ENCODE measurements at regions not wholly inside any gene's neighbourhood (a gene's known extent, or its start where the extent isn't known, plus 50 kb on each side); places are given as distances from the start of the nearest gene placed in this dataset.

DNA sequence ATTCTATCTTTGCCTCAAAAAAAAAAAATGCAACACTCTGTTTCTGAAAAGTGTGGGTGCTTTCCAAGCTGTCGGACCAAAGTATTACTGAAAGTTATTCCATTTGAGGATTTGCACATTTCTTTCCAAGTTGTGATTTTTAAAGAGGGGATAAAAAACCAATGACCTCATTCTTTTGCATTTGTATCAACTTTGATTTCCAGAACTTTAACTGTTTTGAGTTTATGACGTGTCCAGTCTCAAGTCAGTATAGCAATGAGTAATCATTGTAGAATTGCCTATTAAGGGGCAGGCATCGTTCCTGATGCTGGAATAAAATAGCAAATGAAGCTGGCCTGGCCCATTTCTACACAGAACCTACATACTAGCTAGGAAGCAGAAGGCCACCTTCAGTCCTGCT is 229.6 kb upstream of the RBFOX1 start:
- no peak for DNase-seq (ENCODE audit: low read depth in 2 of 3, low spot score in 2 of 3)

DNA sequence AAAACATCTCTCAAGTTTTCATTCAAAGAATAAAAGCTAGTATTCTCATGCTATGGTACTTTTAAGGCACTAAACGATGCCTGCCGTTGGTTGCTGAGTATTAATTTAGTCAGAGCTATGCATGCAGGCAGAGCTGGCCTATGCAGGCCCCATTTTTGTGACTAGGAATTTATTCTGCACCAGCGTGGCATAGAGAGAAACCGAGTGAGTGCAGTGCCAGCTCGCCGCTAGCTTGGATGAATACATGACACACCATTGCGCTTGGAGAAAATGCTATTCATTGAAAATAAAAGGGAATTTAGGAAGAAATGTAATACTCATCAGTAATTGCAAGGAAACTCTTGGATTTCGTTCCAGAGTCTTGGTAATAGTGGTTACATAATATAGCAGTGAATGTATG is 231.6 kb upstream of the RBFOX1 start:
- no peak for DNase-seq (ENCODE audit: low read depth in 2 of 3, low spot score in 2 of 3)

DNA sequence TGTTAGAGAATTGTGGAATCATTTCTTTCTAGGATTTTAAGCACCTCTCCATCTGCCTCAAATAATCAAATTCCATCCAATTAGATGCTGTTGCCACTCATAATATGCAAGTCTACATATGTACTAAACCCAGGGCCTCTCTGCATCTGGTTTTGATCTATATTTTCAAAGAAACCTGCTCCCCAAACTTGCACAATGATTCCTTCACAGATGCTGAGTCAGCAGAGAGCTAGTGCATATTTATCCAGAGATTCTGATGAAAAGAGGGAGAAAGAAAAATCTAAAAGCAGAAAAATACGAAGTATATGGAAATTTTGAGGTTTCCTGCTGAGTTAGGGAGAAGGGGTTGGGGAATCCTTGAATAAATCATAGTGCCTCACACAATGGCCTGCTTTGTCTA is 235.1 kb upstream of the RBFOX1 start:
- DNase-seq (ENCODE audit: low read depth in 2 of 3, low spot score in 2 of 3) = no peak

DNA sequence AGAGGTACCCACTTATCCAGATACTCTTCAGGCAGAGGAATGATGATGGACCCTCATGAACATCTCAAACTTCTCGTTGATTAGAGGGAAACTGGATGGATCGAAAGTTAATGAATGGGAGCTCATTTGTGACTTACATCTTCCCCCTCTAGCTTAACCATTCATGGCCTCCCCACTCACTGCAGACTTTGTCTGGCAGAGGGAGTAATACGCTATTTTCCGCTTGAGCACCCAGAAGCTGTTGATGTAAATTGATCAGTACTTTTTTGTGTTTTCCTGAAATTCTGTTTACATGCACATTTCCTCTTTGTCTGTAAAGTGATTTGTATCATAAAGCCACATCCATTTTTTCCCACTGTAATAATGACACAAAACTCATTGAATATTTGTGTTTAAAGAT is 239.1 kb upstream of the RBFOX1 start:
- no peak for DNase-seq (ENCODE audit: low read depth in 2 of 3, low spot score in 2 of 3)

DNA sequence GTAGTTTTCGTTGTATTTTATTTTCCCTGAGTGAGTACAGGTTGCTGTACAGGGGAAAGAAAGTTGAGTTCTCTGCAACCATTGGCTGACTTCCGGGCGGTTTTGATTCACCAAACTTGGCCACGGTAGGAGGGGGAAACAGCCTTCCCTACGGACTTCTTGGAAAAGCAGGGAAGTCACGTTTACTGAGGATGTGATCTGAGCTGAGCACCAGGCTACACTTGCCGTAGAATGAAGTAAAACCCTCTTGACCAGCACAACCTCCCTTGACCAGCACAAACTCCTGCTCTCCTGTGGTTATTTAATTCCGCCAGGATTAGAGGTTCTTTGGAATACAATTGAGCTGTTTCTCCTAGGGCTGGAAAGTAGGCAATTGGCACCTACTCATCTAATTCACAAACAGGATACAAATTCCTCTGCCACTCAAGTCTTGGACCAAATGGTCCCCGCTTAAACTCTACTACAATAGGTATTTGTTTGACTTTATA is 242.0 kb upstream of the RBFOX1 start:
- no peak for DNase-seq (ENCODE audit: low read depth in 2 of 3, low spot score in 2 of 3)

DNA sequence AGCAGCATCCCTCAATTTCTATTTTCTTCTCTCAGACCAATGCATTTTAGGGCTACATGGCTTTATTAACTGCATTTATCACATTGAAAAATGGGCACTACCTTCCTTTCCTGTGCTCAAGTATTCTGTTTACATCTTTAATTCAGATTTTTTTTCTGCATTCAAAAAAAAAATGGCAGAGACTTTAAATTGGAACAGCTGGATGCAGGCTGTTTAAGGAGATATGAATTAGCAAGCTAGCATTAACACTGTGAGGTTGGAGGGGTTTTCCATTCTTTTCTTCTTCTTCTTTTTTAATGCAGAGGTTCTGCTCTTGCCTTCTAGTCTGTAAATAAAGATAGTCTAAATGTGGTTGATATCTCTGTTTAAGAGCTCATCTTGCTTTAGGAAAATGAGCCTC is 242.9 kb upstream of the RBFOX1 start:
- DNase-seq (ENCODE audit: low read depth in 2 of 3, low spot score in 2 of 3) = no peak

DNA sequence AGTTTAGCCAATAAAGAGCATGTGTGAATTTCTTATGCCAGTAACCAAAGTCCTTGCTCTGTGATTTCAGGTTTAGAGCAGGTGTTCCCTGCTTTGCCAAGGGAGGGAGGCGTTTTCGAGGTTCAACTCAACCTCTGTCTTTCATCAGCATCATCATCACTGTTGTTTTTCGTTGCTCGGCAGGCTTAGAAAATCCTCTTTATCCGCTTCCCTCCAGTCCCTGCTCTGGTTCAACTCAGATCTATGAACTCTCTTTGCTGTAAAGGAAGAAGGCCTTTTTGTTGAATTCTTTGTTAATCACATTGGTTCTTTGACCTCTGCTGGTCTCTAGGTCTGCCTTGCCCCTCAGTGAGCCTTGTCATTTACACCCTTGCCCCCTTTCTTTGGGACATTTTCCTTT is 243.9 kb upstream of the RBFOX1 start:
- no peak for DNase-seq (ENCODE audit: low read depth in 2 of 3, low spot score in 2 of 3)

DNA sequence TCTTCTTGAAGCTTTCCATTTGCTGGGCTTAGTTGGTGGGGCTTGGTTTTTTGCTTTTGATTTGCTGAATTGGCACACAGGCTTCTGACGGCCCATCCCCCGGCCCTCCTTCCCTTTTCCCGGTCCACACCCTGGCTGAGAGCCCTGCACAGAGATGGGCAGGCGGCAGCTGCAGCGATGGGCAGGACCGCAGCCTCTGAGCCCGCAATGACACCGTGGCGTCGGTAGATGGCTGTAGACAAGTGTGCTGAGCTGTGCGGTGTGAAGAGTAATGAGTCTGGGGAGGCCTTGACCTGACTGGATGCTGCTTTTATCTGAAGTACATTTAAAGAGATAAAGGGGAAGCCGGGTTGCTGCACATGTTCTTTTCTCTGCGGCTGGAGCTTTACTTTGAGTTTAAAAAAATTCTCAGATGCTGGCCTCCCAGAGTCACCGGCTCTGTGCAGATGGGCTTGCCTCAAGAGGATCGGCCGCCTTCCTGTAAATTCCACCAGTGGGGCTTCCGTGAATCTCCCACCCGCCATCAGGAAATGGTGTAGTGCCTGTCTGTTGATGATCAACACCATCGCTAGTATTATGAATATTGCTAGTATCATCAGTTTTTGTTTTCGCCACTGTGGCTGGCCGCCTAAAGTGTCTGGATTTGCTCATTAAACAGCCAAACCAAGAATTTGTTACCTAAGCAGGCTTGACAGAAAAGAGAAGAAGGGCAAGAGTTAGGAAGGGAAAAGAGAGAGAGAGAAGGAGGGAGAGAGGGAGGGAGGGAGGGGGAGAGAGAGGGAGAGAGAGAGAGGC is 245.6 kb upstream of the RBFOX1 start:
- DNase-seq (ENCODE audit: low read depth in 2 of 3, low spot score in 2 of 3) = no peak

DNA sequence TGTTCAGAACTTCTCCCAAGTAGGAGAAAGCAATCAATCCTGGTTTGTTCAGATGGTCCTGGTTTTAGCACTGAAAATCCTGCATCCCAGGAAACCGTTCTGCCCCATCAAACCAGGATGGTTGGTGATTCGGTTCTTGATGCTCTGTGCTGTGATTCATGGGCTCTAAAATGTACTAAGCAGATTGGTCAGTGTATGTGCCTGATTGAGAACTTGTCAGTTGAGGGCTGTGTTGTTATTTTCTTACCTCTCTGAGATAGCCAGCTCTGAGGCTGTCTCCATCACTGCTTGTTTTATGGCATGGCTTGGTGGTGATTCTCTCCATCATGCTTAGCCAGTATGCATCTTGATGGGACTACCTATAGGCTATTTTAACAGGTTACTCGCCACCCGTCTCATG is 246.9 kb upstream of the RBFOX1 start:
- no peak for DNase-seq (ENCODE audit: low read depth in 2 of 3, low spot score in 2 of 3)

DNA sequence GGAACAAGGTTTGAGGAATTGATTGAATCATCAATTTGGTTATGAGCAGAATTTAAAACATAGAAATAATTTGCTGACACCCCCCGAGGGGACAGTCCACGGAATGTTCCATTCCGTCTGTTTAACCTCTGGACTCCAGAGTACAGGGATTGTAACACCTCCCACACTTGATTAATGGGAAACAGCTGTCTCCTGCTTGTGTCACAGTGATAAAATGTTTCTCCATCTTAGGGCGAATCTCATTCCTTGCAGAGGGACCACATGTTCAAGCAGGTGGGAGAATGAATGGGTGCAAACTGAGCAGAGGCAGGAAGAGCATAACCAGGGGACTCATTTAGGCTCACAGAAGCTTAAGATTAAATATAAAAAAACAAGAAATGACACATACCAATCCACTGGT is 249.5 kb upstream of the RBFOX1 start:
- no peak for DNase-seq (ENCODE audit: low read depth in 2 of 3, low spot score in 2 of 3)

DNA sequence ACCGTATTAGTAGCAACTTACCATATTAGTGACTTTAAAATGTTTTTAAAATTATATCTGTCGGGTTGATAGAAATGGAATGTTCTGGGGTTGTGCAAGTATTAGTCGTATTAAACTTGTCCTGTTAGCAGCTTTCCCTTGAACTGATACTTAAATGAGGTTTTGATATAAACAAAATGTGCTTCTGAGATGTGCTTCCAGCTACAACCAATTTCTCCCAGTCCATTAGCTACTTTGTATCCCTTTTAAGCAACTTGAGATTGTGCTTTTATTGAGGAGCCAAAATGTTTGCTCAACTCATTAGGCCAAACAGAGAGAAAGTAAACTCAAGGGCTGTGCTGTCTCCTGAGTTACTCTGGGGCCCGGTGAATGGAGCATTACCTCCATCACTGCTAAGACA is 255.0 kb upstream of the RBFOX1 start:
- no peak for DNase-seq (ENCODE audit: low read depth in 2 of 3, low spot score in 2 of 3)

DNA sequence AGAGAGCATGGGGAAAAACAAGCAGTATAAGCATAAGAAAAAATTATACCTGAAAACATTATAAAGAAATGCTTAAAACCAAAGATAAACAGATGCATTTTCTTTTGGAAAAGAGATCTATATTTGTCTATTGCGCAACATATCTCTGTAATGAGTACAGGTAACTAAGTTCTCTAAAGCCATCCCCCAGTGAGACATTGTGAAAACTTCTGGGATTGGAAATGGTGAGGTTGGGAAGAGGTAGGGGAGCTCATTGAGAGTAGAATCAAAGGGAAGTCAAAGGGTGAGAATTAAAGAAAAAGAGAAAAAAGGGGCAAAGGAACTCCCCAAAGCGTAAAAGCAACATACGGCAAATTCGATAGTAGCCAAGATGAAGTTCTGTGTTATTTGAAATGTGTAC is 257.9 kb upstream of the RBFOX1 start:
- DNase-seq (ENCODE audit: low read depth in 2 of 3, low spot score in 2 of 3) = no peak

DNA sequence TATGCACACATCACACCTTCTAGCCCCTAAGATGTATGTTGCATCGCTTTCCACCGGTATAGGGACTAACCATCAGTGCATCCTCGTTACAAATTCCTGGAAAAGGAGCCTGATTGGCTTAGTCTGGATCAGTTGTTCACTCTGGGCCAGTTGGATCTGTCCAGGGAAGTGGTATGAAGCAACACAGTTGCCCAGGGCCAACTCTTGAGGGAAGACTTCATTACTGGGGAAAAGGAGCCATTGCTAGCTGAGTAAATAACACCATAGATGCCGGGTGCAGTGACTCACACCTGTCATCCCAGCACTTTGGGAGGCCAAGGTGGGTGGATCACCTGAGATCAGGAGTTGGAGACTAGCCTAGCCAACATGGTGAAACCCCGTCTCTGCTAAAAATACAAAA is 275.2 kb upstream of the RBFOX1 start:
- DNase-seq (ENCODE audit: low read depth in 2 of 3, low spot score in 2 of 3) = no peak

DNA sequence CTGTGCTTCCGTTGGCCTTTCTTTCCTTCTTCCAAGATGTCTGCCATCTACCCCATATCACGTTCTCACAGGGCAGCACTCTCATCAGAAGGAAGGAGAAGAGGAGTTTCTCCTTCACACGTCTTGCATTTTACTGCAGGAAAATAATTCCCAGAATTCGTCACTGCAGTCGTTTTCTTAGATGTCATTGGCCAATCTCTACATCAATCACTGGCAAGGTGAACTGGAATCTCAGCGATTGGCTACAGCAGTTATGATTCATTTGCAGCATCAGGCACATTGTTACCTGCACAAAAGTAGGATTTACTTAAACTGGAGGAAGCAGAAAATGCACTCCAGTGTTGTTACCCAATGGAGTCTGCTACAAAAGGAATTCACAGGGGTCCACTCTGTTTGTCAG is 277.2 kb upstream of the RBFOX1 start:
- DNase-seq (ENCODE audit: low read depth in 2 of 3, low spot score in 2 of 3) = no peak

DNA sequence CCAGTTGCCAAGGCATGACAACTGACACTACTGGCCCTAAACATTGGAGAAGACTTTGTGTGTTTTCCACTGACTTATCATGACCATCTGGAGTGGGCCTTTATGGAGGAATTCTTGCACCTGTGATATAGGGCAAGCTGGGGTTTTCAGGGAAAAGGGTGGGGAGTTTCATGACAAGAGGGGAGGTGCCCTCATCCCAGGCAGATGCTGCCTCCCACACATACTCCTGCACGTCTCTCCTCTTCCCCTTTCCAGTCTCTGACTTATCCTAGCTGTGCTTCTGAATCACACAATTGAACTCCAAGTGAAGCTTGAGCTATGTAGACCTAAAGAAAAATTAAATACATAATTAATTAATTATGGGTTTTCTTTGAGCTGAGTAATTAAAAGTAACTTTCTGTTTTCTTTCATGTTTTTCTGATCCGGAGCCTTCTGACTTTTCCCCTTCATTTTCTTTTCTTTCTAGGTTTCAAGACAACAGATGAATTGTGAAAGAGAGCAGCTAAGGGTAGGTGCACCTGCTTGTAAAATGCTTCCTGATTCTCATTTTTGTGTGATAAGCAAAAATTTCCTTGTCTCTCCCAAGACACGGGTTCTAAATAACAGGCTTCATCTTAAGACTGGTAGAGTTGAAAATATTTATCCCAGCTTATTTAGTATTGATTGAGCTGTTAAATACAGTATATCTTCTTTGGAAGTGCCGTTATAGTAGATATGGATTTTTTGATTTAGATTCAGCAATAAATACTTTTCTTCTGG is 280.9 kb upstream of the RBFOX1 start:
- no peak for DNase-seq (ENCODE audit: low read depth in 2 of 3, low spot score in 2 of 3)

DNA sequence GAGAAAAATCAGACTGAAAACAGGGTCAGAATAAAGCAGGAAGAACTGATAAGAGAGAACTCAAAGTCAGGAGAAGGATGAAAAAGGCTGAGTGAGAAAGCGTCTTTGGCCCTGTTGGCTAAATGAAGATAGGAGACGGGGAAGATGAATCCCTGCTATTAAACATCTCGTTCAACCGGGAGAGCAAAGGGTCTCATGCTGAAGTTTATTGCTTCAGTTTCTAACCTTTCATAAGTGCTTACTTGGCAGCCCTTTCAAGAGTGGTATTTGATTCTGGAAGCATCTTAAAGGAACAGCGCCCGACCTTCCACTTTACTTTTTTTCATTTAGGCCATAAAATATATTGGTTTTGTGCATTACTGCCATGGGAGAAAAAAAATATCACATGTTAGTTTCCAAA is 288.3 kb upstream of the RBFOX1 start:
- DNase-seq (ENCODE audit: low read depth in 2 of 3, low spot score in 2 of 3) = no peak

DNA sequence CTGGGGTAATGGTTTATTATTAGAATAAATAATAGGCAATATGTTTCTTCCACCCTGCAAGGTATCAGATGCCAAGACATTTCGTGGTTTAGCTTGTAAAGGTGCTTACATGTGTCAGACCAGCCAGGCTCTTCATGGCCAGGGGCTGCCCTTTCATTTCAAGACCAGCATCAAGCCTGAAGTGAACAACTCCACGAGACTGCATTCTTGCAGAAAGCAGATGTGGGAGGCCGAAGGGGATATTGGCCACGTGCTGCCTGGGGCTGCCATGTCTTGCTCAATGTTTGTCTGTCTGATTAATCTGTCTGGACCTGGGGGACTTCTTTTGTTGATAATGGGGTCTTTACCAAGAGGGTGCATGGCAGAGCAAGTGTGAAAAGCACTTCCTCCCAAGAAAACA is 294.2 kb upstream of the RBFOX1 start:
- DNase-seq (ENCODE audit: low read depth in 2 of 3, low spot score in 2 of 3) = no peak

DNA sequence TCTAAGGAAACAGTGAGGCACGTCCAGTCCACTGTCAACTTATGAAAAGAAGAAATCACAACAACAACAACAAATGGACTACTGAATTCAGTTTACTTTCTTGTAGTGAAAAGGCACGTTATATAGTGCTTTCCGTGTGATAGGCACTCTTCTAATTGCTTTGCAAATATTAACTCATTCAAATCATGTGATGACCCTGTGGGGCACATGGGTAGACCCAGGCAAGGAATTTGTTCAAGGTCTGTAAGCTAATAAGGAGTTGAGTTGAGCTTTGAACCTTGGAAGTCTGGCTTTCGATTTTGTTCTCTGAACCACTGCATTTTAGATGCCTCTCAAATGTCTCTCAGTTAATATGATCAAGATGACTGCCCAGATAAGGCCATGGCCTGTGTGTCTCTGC is 295.1 kb upstream of the RBFOX1 start:
- no peak for DNase-seq (ENCODE audit: low read depth in 2 of 3, low spot score in 2 of 3)

DNA sequence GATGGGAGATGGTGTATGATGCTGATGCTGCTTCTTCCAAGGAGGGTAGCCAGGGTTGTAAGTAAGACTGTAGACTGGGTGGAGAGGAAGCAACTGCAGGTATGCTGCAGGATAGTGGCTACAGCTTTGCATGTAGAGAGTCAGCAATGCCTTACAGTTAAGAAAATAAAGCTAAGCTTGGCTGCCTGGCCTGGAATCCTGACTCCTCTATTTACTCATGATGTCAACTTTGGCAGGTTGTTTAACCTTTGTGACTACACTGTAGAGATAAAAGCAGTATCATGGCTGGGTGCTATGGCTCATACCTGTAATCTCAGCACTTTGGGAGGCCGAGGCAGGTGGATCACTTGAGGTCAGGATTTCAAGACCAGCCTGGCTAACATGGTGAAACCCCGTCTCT is 301.6 kb upstream of the RBFOX1 start:
- no peak for DNase-seq (ENCODE audit: low read depth in 2 of 3, low spot score in 2 of 3)

DNA sequence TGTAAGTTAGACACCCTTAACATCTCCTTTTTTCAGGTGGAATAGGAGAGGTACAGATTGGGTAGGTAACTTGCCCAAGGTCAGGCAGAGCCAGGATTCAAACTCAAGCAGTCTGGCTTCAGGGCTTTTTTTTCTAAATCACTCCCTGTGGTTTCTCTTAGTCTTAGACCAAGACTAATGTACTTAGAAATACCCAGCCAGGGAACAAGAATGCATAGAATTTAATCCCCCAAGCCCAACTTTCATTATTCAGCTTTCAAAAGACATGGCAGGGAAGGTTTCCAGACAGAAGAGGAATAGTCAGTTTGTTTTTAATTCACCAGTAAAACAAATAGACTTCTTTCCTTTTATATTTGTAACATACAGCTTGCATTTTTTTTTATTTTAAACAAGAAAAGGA is 305.2 kb upstream of the RBFOX1 start:
- DNase-seq (ENCODE audit: low read depth in 2 of 3, low spot score in 2 of 3) = no peak

DNA sequence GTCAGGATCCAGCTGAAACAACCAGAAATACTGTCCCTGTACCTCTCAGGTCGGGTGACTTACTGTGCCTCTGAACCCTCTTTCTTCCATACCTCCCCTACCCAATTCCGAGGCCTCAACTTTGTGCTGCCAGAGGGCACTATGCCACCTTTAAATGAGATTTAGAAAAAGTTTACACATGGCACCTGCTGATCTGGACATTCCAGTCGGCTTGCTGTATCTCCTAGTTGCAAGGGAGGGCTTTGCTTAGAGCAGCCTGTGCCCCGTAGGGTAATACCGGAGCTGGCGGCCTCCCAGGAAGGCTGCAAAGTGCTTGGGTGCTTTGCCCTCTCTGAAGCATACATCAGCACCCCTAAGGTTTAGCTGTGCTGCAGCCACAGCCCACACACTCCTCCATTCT is 306.0 kb upstream of the RBFOX1 start:
- no peak for DNase-seq (ENCODE audit: low read depth in 2 of 3, low spot score in 2 of 3)

DNA sequence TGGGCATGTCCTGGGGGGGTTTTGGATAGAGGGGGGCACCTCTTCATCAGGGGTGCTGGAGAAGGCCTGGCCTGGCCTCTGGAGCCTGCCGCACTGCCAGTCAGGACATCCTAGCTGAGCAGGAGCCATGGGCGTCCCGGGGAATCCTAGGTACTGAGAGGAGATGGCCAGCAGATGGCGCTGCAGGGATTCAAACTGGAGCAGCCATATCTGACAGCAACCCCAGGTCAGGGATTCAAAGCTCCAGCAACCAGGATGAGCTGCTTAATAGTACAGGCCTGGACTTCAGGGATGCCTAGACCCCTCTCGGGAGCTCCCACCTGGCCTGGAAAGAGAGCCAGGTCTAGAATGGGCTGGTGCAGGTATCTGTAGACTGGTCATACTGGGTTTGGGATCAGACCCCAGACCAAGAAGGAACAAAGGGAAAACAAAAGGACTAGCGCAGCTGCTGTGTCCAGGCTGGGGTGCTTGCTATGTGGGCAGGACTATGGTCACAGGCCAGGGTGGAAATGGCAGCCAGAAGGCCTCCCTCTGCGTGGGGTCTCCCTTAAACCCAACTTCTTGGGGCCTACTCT is 306.9 kb upstream of the RBFOX1 start:
- DNase-seq (ENCODE audit: low read depth in 2 of 3, low spot score in 2 of 3) = peak in 2 of 3 donors; percentile 22 to 59
